ENCODE measurements at regions not wholly inside any gene's neighbourhood (a gene's known extent, or its start where the extent isn't known, plus 50 kb on each side); places are given as distances from the start of the nearest gene placed in this dataset.
"Not testable (repeated sequence)": the region's sequence is repeated elsewhere in the genome, so short reads cannot be mapped to it uniquely, and the experiment has no call there.

DNA sequence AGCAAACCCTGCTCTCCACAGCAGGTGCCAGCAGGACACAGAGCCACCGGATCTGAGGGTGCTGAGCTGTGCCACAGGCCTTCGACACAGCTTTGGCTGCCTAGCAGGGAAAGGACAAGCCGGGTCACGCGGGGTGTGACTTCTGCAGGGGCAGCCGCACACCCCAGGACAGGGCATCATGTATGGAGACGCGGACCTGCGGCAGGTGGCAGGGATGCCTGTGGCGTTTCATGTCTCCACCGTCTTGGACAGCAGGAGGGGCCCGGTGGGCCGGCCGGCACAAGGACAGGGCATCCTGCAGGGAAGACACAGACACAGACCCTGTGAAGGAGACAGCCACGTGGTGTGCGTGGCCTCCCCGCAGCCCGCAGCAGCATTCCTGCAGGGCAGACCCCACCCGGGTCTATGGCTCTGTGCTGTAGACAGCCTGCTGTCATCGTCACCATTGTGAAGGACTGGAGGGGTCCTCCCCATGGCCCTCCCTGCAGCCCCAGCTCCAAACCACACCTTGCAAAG is 109.2 kb downstream of the PDGFA start:
- DNase-seq: no peak

- not testable (repeated sequence) for DNase-seq
Measured at GRCh38 chr7:411116-411515, 108.5 kb downstream of the PDGFA start.

GRCh38 chr7:411677-412312 is 107.9 kb downstream of the PDGFA start:
- DNase-seq: no peak

- no peak for DNase-seq
Measured at GRCh38 chr7:412313-412710, 107.3 kb downstream of the PDGFA start.

GRCh38 chr7:414681-415560 is 104.7 kb downstream of the PDGFA start:
- DNase-seq: no peak

- DNase-seq: no peak
Measured at GRCh38 chr7:415646-416525, 103.8 kb downstream of the PDGFA start.

DNA sequence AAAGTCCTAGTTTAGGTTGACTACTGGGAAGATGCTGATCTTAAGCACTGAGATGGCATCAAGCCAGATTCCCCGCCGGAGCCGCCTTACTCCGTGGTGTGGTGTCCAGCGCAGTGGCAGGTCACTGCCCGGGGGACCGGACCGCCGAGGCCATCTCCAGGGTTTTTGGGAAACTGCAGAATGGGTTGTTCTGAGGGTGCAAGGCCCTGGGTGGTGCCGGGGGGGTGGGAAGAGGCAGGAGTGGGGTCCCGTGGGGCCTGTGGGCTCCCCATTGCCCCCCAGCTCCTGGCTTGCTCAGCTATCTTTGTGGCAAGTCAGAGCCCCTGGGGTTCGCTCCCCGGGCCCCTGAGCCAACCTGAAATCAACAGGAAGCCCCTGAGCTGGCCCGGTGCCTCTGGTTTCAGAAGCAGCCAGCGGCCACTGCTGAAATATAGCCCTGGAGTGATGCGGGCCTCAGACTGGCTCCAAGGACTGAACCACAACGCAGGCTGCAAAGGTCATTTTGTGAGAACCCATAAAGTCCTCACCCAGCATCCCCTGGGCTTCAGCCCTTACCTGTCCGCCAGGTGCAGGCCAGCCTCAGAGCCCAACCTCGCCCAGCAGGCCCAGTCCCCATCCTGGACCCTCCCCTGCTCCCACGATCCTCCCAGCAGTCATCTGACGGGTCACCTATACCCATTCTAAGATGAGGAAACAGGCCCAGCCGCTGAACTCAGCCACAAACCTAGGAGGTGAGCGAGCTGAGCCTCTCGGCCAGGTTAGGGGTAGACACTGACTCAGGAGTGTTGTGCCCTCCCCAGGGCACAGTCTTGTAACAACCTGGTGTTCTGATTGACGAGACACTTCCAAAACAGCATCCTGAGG is 102.7 kb downstream of the PDGFA start:
- no peak for DNase-seq

DNA sequence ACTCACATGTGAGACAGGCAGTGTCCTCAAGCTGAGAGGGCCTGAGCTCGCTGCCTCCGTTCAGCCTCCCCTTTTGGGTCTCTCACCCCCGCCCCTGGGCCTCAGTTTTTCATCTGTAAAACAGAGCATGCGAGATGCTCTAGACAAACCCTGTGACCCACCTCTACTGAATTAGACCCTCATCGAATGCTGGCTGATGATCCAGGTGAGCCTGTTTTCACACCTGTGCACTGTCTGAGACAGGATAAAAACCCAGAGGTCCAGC is 102.1 kb downstream of the PDGFA start:
- DNase-seq: no peak

DNA sequence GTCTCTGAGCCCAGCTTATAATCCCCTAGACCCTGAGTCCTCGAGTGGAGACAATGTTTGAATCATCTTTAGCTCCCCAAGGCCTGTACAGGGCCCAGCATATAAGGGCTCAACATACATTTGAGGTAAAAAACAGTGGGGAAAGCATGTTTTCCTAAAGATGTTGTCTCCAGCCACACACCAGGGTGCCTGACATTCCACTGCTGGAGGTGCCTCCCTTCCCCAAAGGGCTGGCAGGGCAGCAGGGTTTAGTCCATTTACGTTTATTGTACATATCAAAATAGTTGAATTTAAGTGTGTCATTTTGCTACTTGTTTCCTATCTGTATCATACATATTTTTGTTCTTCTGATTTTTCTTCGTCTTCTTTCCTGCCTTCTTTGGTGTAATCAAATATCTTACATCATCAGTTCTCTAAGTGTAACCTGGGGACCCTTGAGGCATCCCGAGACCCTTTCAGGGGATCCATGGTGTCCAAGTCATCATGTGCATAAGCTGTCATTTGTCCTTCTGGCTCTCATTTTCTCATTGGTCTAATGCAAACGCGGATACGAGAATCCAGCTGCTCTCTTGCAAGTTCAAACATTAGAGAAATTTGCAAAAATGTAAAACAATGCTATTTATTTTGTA is 101.6 kb downstream of the PDGFA start:
- DNase-seq: no peak

- no peak for DNase-seq
Measured at GRCh38 chr7:418636-419280, 100.9 kb downstream of the PDGFA start.

- no peak for DNase-seq
Measured at GRCh38 chr7:420142-421093, 99.2 kb downstream of the PDGFA start.

DNA sequence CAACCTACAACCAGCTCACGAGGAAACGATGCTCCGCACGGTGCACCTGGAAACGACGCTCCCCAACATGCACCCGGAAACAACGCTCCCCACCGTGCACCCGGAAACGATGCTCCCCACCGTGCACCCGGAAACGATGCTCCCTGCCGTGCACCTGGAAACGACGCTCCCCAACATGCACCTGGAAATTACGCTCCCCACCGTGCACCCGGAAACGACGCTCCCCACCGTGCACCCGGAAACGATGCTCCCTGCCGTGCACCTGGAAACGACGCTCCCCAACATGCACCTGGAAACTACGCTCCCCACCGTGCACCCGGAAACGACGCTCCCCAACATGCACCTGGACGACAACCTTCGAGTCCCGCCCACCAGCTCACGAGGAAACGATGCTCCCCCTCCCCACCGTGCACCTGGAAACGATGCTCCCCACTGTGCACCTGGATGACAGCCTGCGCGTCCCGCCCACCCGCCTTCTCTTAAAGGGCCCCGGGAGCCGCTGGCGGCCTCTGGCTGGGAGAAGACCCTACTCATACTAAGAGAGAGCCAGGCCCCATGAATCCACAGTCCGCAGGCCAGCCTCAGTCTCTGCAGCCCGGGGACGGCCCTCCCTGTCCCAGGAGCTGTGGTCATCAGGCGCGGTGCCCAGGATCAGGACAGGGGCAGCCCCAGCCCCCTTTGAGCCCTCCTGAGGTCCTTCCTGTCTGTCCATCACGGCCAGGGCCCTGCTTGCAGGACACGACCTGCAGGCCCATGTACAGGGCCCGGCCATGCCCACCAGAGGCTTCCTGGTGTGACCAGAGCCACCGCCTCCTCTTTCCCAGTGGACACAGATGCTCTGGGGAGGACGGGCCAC is 98.3 kb downstream of the PDGFA start:
- no peak for DNase-seq

GRCh38 chr7:422191-422885 is 97.3 kb downstream of the PDGFA start:
- no peak for DNase-seq

DNA sequence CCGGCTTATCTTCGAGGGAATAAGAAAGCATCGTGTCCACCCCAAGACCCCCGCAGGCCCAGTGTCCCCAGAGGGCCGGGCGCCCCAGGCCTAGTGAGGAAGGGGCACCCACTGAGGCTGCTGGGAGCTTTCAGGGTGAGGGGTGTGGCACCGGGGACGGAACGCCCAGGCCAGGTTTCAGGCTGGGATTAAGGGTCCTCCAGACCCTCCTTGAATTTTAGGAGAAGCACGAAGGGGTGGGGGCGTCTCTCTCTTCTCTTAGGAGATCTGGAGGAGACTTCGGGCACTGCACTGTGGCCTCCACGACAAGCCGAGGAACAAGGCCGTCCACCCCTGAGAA is 96.8 kb downstream of the PDGFA start:
- DNase-seq: no peak

DNA sequence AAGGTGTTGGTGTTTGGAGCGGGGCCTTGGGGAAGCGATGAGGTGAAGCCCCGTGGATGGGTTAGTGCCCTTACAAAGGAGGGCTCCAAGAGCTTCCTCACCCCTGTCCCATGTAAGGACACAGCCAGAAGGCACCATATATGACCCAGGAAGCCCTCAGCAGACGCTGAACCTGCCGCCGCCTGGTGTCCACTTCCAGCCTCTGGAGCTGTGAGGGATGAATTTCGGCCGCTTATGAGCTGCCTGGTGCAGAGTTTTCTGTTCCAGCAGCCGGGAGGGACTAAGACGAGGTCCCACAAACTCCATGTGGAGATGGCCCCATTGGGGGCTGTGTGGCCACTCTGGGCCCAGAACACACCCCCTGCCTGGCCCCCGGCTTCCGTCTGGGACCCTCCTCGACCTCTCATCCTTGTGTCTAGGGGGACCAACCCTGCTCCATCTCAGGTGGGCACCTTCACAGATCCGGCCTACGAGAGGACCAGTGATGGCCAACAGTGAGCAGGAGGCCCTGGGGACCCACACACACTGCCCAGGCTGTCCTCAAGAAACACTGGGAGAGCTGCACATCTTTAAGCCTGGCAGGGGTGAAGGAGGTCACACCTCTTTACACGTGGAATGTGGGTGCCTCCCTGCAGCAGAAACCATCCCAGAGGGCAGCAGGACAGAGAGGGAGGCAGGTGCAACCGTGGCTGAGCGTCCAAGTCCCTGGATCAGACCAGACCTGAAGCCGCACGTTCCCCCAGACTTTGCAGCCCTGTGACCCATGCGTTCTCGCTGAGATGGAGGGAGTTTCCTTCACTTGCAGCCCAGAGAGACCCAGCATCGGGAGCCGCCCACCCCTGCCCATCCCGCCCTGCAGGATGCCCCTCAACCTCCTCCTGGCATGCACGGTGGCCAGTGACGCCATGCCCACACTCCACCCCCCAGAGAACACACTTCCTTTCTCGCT is 96.1 kb downstream of the PDGFA start:
- DNase-seq: no peak

DNA sequence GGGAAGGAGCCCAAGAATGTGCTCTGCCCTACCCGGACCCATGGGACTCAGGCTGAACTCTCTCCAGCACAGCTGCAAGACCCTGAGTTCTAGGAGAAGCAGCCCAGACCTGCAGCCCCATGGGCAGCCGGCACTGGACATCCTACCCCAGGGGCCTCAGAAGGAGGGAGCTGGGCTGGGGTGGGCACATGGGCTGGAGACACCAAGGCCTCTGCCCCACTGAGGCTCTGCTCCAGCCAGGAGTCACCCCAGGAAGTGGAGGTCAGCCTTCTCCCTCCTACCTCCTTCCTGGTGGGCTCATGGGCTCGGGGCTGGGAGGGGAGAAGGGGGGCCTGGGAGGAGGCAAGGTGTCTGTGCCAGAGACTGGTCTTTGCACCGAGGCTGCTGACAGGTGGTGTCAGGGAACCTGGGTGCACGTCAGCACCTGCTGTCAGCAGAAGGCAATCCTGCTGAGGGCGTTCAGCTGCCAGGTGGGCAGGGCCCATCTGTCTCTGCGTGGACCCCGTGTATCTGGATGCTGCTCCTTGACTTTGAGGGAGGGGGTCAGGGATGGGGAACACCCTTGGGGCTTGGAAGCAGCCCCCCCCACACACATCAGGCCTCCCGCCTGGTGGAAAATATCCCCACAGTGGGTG is 95.2 kb downstream of the PDGFA start:
- no peak for DNase-seq

Data from stimulated activated CD4-positive, alpha-beta T cell treated with anti-CD3 and anti-CD28 coated beads, Interleukin-4, amount 100 ng/mL, for 4 hours (primary cell).